Gastroesophageal sphincter (tissue), 3 donors: ENCODE measurements at regions not wholly inside any gene's neighbourhood (a gene's known extent, or its start where the extent isn't known, plus 50 kb on each side); places are given as distances from the start of the nearest gene placed in this dataset.

Experiments used
- POLR2A ChIP-seq, 2 donors: fragments of 450-650 bp; IDR thresholded peaks; one replicate each; pipeline ENCODE4 v1.6.1; 2017; ENCODE audit warnings: antibody characterized with exemption in 2 of 2, mild to moderate bottlenecking in 2 of 2, moderate library complexity in 1 of 2
- TF ChIP-seq, protein P1 (sequence below), 4 experiments: fragments of 200-600 bp in 2 of 4; fragments of 450-650 bp in 2 of 4; sonication (generic) in 1 of 4; IDR thresholded peaks; one replicate each; pipeline ENCODE4 v1.5.1; 2017 to 2019; ENCODE audit warnings: antibody characterized with exemption in 4 of 4, mild to moderate bottlenecking in 2 of 4, moderate library complexity in 2 of 4

DNA sequence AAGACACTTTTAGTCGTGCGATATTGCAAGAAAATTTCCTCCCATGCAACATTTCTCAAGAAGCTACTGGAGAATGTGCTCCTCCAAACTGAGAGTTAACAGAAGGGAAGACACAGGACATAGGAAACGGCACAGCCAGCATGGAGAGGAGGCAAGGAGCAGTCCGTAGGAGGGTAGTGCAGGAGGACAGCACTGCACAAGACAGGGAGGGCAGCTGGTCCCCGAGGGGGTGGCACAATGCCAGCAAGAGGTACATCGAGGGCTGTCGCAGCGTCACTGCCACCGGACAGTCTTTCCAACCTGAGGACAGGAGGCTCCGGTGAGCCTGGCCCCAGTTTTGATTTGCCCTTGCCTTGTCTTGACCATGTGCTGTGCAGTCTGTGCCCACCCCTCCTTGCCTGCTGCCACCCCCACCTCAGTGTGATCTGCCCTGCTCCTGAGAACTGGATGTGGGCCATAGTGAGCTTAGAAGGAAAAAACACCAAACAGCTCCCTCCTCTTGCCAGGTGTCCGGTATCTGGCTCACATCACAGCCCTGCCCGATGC is 81.6 kb upstream of the LAPTM4A start:
- TF ChIP-seq, protein P1, sequence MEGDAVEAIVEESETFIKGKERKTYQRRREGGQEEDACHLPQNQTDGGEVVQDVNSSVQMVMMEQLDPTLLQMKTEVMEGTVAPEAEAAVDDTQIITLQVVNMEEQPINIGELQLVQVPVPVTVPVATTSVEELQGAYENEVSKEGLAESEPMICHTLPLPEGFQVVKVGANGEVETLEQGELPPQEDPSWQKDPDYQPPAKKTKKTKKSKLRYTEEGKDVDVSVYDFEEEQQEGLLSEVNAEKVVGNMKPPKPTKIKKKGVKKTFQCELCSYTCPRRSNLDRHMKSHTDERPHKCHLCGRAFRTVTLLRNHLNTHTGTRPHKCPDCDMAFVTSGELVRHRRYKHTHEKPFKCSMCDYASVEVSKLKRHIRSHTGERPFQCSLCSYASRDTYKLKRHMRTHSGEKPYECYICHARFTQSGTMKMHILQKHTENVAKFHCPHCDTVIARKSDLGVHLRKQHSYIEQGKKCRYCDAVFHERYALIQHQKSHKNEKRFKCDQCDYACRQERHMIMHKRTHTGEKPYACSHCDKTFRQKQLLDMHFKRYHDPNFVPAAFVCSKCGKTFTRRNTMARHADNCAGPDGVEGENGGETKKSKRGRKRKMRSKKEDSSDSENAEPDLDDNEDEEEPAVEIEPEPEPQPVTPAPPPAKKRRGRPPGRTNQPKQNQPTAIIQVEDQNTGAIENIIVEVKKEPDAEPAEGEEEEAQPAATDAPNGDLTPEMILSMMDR (IDR thresholded peaks at IDR 0.05): no peak
- TF ChIP-seq POLR2A (IDR thresholded peaks at IDR 0.05): no peak
